Cardiac fibroblast (primary cell): ENCODE measurements at regions not wholly inside any gene's neighbourhood (a gene's known extent, or its start where the extent isn't known, plus 50 kb on each side); places are given as distances from the start of the nearest gene placed in this dataset.

Source experiments
- DNase-seq, 2 donors: peaks; one replicate each; pipeline versions ENCODE4 v3.0.0 to v3.0.0-alpha.2; 2010; ENCODE audit warnings: low read depth in 2 of 2
- H3K4me3 ChIP-seq, 2 donors: replicated peaks in 1 of 2; 1 replicate in 1 of 2; 2 replicates in 1 of 2; pipeline ENCODE4 v1.5.1; 2011; ENCODE audit warnings: low read depth in 2 of 2, low read length in 2 of 2, mild to moderate bottlenecking in 2 of 2, moderate library complexity in 1 of 2
- CTCF ChIP-seq: IDR thresholded peaks from one replicate; pipeline ENCODE4 v1.5.1; 2011; ENCODE audit warnings: low read depth, mild to moderate bottlenecking, low read length, inconsistent platforms

GRCh38 chr15:62966294-62967078 is 76.1 kb upstream of the TPM1 start:
- DNase-seq = no peak
- H3K4me3 ChIP-seq = no peak overlapping the region
- TF ChIP-seq CTCF = no peak

GRCh38 chr15:62968699-62969098 is 73.8 kb upstream of the TPM1 start:
- no peak for DNase-seq
- no peak for TF ChIP-seq CTCF
- no peak overlapping the region for H3K4me3 ChIP-seq

GRCh38 chr15:62969442-62970089 is 73.0 kb upstream of the TPM1 start:
- no peak for TF ChIP-seq CTCF
- no peak overlapping the region for H3K4me3 ChIP-seq
- DNase-seq = no peak

- no peak overlapping the region for H3K4me3 ChIP-seq
- peak; percentile 48 to 65 for DNase-seq
- no peak for TF ChIP-seq CTCF
Observed at GRCh38 chr15:62972814-62973213, 69.7 kb upstream of the TPM1 start.

- TF ChIP-seq CTCF = no peak
- no peak for DNase-seq
- H3K4me3 ChIP-seq = no peak overlapping the region
Observed at GRCh38 chr15:62975515-62975914, 67.0 kb upstream of the TPM1 start.

GRCh38 chr15:62976301-62976881 is 66.2 kb upstream of the TPM1 start:
- TF ChIP-seq CTCF = no peak
- no peak overlapping the region for H3K4me3 ChIP-seq
- DNase-seq = peak; percentile 10 to 64
